GM23248 (cell line): ENCODE measurements at regions not wholly inside any gene's neighbourhood (a gene's known extent, or its start where the extent isn't known, plus 50 kb on each side); places are given as distances from the start of the nearest gene placed in this dataset.
"Not testable (repeated sequence)": the region's sequence is repeated elsewhere in the genome, so short reads cannot be mapped to it uniquely, and the experiment has no call there.

Source experiments
- DNase-seq: peaks from one replicate; pipeline ENCODE4 v3.0.0-alpha.2; 2015
- H2AFZ ChIP-seq: fragments of 200-600 bp; sonication (generic); 2 replicates; pipeline ENCODE4 v1.6.1; 2016; ENCODE audit warnings: antibody characterized with exemption
- H3F3A ChIP-seq: fragments of 200-600 bp; sonication (generic); 2 replicates; pipeline ENCODE4 v1.6.1; 2016; ENCODE audit warnings: mild to moderate bottlenecking, antibody characterized with exemption, mixed run types; ENCODE audit not compliant: insufficient read depth
- H3K27ac ChIP-seq: fragments of 200-600 bp; sonication (generic); 2 replicates; pipeline ENCODE4 v1.5.1; 2016; ENCODE audit warnings: mild to moderate bottlenecking
- H3K27me3 ChIP-seq: fragments of 200-600 bp; sonication (generic); replicated peaks from 2 replicates; pipeline ENCODE4 v1.6.1; 2016; ENCODE audit warnings: mild to moderate bottlenecking; ENCODE audit not compliant: insufficient read depth
- H3K36me3 ChIP-seq: fragments of 200-600 bp; sonication (generic); 2 replicates; pipeline ENCODE4 v1.6.1; 2016; ENCODE audit warnings: low read depth, mild to moderate bottlenecking
- H3K4me1 ChIP-seq: fragments of 200-600 bp; sonication (generic); 2 replicates; pipeline ENCODE4 v1.6.1; 2016; ENCODE audit warnings: mild to moderate bottlenecking; ENCODE audit not compliant: insufficient read depth
- H3K4me2 ChIP-seq: fragments of 200-600 bp; sonication (generic); one replicate; pipeline ENCODE4 v1.6.1; 2016; ENCODE audit warnings: mild to moderate bottlenecking; ENCODE audit not compliant: unreplicated experiment
- H3K4me3 ChIP-seq: fragments of 200-600 bp; sonication (generic); 2 replicates; pipeline ENCODE4 v1.5.1; 2016; ENCODE audit warnings: mild to moderate bottlenecking
- H3K79me2 ChIP-seq: fragments of 200-600 bp; sonication (generic); 2 replicates; pipeline ENCODE4 v1.6.1; 2016; ENCODE audit warnings: mild to moderate bottlenecking; ENCODE audit not compliant: insufficient read depth
- H3K9ac ChIP-seq: fragments of 200-600 bp; sonication (generic); 2 replicates; pipeline ENCODE4 v1.6.1; 2016; ENCODE audit warnings: mild to moderate bottlenecking
- H3K9me2 ChIP-seq: fragments of 200-600 bp; sonication (generic); 2 replicates; pipeline ENCODE4 v1.6.1; 2016; ENCODE audit warnings: mixed run types, mild to moderate bottlenecking, moderate library complexity; ENCODE audit not compliant: insufficient read depth
- H3K9me3 ChIP-seq: fragments of 200-600 bp; sonication (generic); one replicate; pipeline ENCODE4 v1.6.1; 2017; ENCODE audit warnings: low read depth
- H4K20me1 ChIP-seq: fragments of 200-600 bp; sonication (generic); 2 replicates; pipeline ENCODE4 v1.6.0; 2016; ENCODE audit not compliant: insufficient read depth
- EZH2 ChIP-seq: fragments of 200-600 bp; sonication (generic); IDR thresholded peaks from 2 replicates; pipeline ENCODE4 v1.6.1; 2018; ENCODE audit warnings: antibody characterized with exemption, mild to moderate bottlenecking; ENCODE audit not compliant: insufficient read depth, poor library complexity, severe bottlenecking
- EZH2phosphoT487 ChIP-seq: fragments of 200-600 bp; sonication (generic); IDR thresholded peaks from 2 replicates; pipeline ENCODE4 v1.6.1; 2018; ENCODE audit warnings: antibody characterized with exemption, moderate library complexity, mild to moderate bottlenecking, low read depth; ENCODE audit not compliant: insufficient read depth
- WGBS, 2 experiments: methylation state at CpG; one replicate each; pipeline ENCODE4 v1.1.6; 2015 to 2017; ENCODE audit warnings: low lambda C conversion rate in 2 of 2, low coverage in 1 of 2; ENCODE audit errors: missing lambda C conversion rate in 2 of 2; 5-methylcytosine and 5-hydroxymethylcytosine counted together
- in situ Hi-C: fragments of 300-500 bp; cut with MboI; formaldehyde crosslinking; loops from 2 replicates; pipeline ENCODE4 v1.15.0; 2020

GRCh38 chr12:91741932-91742331 is 403.7 kb downstream of the BTG1 start:
- in situ Hi-C loops, result no loop called here
- no peaks in the 10 kb centered on the region for H3K9me2 ChIP-seq
- WGBS, 2 experiments, result 85 to 90% methylated on average over 2 of the region's 2 CpGs
- no peak for DNase-seq
- H3K27me3 ChIP-seq, result no peaks in the 10 kb centered on the region
- no peak overlapping the region for H3K4me3 ChIP-seq
- H4K20me1 ChIP-seq, result no peaks in the 10 kb centered on the region
- no peaks in the 10 kb centered on the region for H3F3A ChIP-seq
- H3K9ac ChIP-seq, result no peak overlapping the region
- no peak overlapping the region for H3K4me2 ChIP-seq
- H3K4me1 ChIP-seq, result no peaks in the 10 kb centered on the region
- no peak overlapping the region for H2AFZ ChIP-seq
- no peaks in the 10 kb centered on the region for H3K36me3 ChIP-seq
- no peaks in the 10 kb centered on the region for H3K79me2 ChIP-seq
- TF ChIP-seq EZH2 (no peak), EZH2phosphoT487 (no peak)
- no peaks in the 10 kb centered on the region for H3K9me3 ChIP-seq
- no peak overlapping the region for H3K27ac ChIP-seq

- 0 to 6% methylated on average over 1 of the region's 1 CpG for WGBS, 2 experiments
- H4K20me1 ChIP-seq, result not testable (repeated sequence)
Observed at GRCh38 chr12:91733846-91734245, 411.8 kb downstream of the BTG1 start.

DNA sequence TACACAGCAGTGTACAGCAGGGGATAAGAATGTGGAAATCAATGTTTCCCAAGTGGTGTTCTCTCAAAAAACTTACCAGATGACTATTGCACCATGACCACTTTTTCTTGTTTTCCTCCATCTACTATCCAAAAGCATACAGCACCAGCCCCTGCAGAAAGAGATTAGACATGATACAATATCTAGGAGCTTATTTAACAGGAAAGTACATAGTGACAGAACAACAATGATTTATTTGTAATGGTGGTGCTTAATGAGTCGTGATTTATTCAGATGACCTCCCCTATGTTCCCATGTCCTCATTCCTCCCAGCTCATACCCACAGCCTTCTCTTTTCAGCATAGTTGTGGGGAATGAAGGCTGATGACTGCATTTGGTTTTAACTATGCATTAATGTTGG is 413.6 kb downstream of the BTG1 start:
- H3K36me3 ChIP-seq, result no peaks in the 10 kb centered on the region
- no peak for TF ChIP-seq EZH2
- no peak for TF ChIP-seq EZH2phosphoT487
- H3K27ac ChIP-seq, result no peak overlapping the region
- no peaks in the 10 kb centered on the region for H3K9me2 ChIP-seq
- H3K9me3 ChIP-seq, result no peaks in the 10 kb centered on the region
- H4K20me1 ChIP-seq, result no peaks in the 10 kb centered on the region
- no peaks in the 10 kb centered on the region for H3K4me1 ChIP-seq
- no peaks in the 10 kb centered on the region for H3K27me3 ChIP-seq
- WGBS, 2 experiments, result 43 to 62% methylated on average over 1 of the region's 1 CpG
- H3K79me2 ChIP-seq, result no peaks in the 10 kb centered on the region
- no peak overlapping the region for H3K9ac ChIP-seq
- no peak overlapping the region for H3K4me3 ChIP-seq
- H3K4me2 ChIP-seq, result no peak overlapping the region
- DNase-seq, result peak; percentile 49
- H3F3A ChIP-seq, result peaks cover 11% of the 10 kb centered on the region; the same call in 1 of the 2 replicates
- no peak overlapping the region for H2AFZ ChIP-seq
- in situ Hi-C loops, result no loop called here

More at GRCh38 chr12:91733846-91734245, 411.8 kb downstream of the BTG1 start:
- H3K4me2 ChIP-seq, H3K4me1 ChIP-seq, H3K4me3 ChIP-seq, H3K9me2 ChIP-seq, in situ Hi-C loops, H3K9ac ChIP-seq, H3K27me3 ChIP-seq, H2AFZ ChIP-seq, H3K36me3 ChIP-seq, H3K79me2 ChIP-seq, H3K9me3 ChIP-seq, H3K27ac ChIP-seq: not testable (repeated sequence)
- H3F3A ChIP-seq, result peaks cover 11% of the 10 kb centered on the region; the same call in 1 of the 2 replicates
- DNase-seq, result peak; percentile 64

DNA sequence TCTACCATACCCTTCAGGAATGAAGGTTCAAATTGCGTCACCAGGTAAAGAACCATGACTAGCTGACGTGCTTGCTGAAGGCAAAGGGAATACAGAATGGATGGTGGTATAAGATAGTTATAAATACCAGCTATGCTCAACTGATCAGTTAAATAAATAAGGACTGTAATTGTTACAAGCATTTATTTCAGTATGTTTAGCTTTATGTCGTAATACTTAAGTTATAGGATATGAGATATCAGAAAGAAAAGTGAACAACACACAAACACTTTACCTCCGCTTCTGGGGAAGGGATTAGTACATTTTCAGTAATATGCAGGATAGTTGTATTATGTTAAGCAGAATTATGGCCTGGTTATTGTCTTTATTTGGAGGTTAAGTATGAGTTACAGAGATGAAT is 416.1 kb downstream of the BTG1 start:
- DNase-seq, result no peak
- no peak for TF ChIP-seq EZH2
- no peak for TF ChIP-seq EZH2phosphoT487
- no peaks in the 10 kb centered on the region for H3K9me3 ChIP-seq
- peaks cover 11% of the 10 kb centered on the region; the same call in 1 of the 2 replicates for H3F3A ChIP-seq
- H3K9ac ChIP-seq, result no peak overlapping the region
- H3K4me1 ChIP-seq, result no peaks in the 10 kb centered on the region
- no peaks in the 10 kb centered on the region for H3K36me3 ChIP-seq
- H4K20me1 ChIP-seq, result no peaks in the 10 kb centered on the region
- in situ Hi-C loops, result no loop called here
- no peaks in the 10 kb centered on the region for H3K79me2 ChIP-seq
- no peak overlapping the region for H2AFZ ChIP-seq
- H3K27me3 ChIP-seq, result no peaks in the 10 kb centered on the region
- no peaks in the 10 kb centered on the region for H3K9me2 ChIP-seq
- 91 to 92% methylated on average over 4 of the region's 4 CpGs for WGBS, 2 experiments
- H3K27ac ChIP-seq, result no peak overlapping the region
- no peak overlapping the region for H3K4me3 ChIP-seq
- no peak overlapping the region for H3K4me2 ChIP-seq

DNA sequence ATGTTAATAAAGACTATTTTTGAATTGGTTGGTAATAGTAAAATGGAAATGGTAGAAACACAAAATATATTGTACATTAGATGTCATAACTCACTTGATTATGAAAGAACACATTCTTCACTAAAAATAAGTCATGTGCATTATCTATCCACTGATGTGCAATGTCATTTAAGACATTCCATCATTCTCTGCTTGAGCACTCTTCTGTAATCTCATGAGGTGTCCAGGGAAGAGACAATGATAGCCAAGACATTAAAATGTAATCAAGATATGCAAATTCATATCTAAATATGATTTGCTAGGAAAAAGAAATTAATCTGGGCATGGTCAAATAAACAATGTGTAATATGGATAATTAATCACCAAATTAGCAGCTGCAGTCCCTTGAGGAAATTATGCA is 422.5 kb downstream of the BTG1 start:
- in situ Hi-C loops, result no loop called here
- H3F3A ChIP-seq, result no peaks in the 10 kb centered on the region
- no peak overlapping the region for H3K4me2 ChIP-seq
- H3K9me2 ChIP-seq, result no peaks in the 10 kb centered on the region
- H3K27ac ChIP-seq, result no peak overlapping the region
- no peaks in the 10 kb centered on the region for H4K20me1 ChIP-seq
- H3K27me3 ChIP-seq, result no peaks in the 10 kb centered on the region
- no peaks in the 10 kb centered on the region for H3K9me3 ChIP-seq
- H3K79me2 ChIP-seq, result no peaks in the 10 kb centered on the region
- H3K36me3 ChIP-seq, result no peaks in the 10 kb centered on the region
- H2AFZ ChIP-seq, result no peak overlapping the region
- TF ChIP-seq EZH2phosphoT487 (no peak), EZH2 (no peak)
- H3K4me3 ChIP-seq, result no peak overlapping the region
- H3K4me1 ChIP-seq, result no peaks in the 10 kb centered on the region
- no peak for DNase-seq
- H3K9ac ChIP-seq, result no peak overlapping the region
